Erythroblast (primary cell): ENCODE measurements at regions not wholly inside any gene's neighbourhood (a gene's known extent, or its start where the extent isn't known, plus 50 kb on each side); places are given as distances from the start of the nearest gene placed in this dataset.

Source experiments
- GATA1 ChIP-seq: IDR thresholded peaks from 2 replicates; pipeline ENCODE4 v1.6.1; 2011; ENCODE audit warnings: low read depth, mild to moderate bottlenecking, control low read depth, low read length, moderate library complexity
- POLR2A ChIP-seq: IDR thresholded peaks from 2 replicates; pipeline ENCODE4 v1.6.1; 2011; ENCODE audit warnings: mild to moderate bottlenecking, low read length

DNA sequence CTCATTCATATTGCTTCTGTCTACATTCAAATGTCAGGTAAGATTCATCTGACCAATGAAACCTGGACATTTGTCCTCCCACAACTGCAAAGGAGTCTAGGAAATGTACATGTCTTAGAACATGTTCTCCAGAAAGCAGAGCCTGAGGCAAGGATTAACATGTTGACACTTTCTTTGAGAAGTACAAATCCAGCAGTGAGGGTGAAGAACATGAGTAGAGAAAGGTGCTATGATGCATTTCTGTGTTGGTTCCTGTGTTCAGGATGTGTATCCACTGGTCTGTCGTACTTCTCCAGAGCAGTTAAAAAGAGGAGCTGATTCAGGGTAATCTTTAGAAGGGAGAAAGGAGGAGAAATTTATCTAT, 146.0 kb upstream of the AGR3 start:
- TF ChIP-seq POLR2A (no peak), GATA1 (no peak)
